ENCODE measurements at regions not wholly inside any gene's neighbourhood (a gene's known extent, or its start where the extent isn't known, plus 50 kb on each side); places are given as distances from the start of the nearest gene placed in this dataset.

- POLR2A ChIA-PET: no interaction called here
- no peak for DNase-seq (ENCODE audit: low read depth, low spot score)
- no peak for TF ChIP-seq CTCF (IDR thresholded peaks at IDR 0.05; ENCODE audit: low read depth, low read length)
- CTCF ChIA-PET: no interaction called here
- no peak overlapping the region for H3K4me3 ChIP-seq (ENCODE audit: low read depth, low read length)
- H3K27me3 ChIP-seq (ENCODE audit: control insufficient read depth, insufficient read depth, low read length): no peaks in the 10 kb centered on the region
- peak overlapping the region; percentile 11 for H3K27ac ChIP-seq (ENCODE audit: low read depth, low read length)
- H3K9me3 ChIP-seq (ENCODE audit: control insufficient read depth, insufficient read depth, low read length): no peaks in the 10 kb centered on the region
Measured at GRCh38 chr21:28421716-28422524, 570.8 kb downstream of the LTN1 start.

- Histone ChIP-seq H3K4me3 (ENCODE audit: low read depth, low read length) (no peak overlapping the region), H3K9me3 (ENCODE audit: control insufficient read depth, insufficient read depth, low read length) (no peaks in the 10 kb centered on the region), H3K27ac (ENCODE audit: low read depth, low read length) (no peak overlapping the region), H3K27me3 (ENCODE audit: control insufficient read depth, insufficient read depth, low read length) (no peaks in the 10 kb centered on the region)
- no peak for DNase-seq (ENCODE audit: low read depth, low spot score)
- TF ChIP-seq CTCF (IDR thresholded peaks at IDR 0.05; ENCODE audit: low read depth, low read length): no peak
- ChIA-PET POLR2A (no interaction called here), CTCF (interaction anchor here (0.6 kb wide), 1 partner anchor 326 kb away, joined by 3 read pairs; no protein-coding TSS in a partner anchor)
Measured at GRCh38 chr21:28419811-28420210, 572.9 kb downstream of the LTN1 start.

- peak; percentile 56 for DNase-seq (ENCODE audit: low read depth, low spot score)
- POLR2A ChIA-PET: no interaction called here
- Histone ChIP-seq H3K9me3 (ENCODE audit: control insufficient read depth, insufficient read depth, low read length) (no peaks in the 10 kb centered on the region), H3K27ac (ENCODE audit: low read depth, low read length) (peak overlapping the region; percentile 32), H3K4me3 (ENCODE audit: low read depth, low read length) (no peak overlapping the region), H3K27me3 (ENCODE audit: control insufficient read depth, insufficient read depth, low read length) (no peaks in the 10 kb centered on the region)
- TF ChIP-seq CTCF (IDR thresholded peaks at IDR 0.05; ENCODE audit: low read depth, low read length): no peak
- CTCF ChIA-PET: interaction anchor here (0.6 to 1.3 kb wide), 2 partner anchors 103 to 327 kb away, joined by 3 read pairs; no protein-coding TSS in a partner anchor
Measured at GRCh38 chr21:28418726-28419514, 573.8 kb downstream of the LTN1 start.

GRCh38 chr21:28410256-28410655 lies 582.4 kb downstream of the LTN1 start:
- no peak for DNase-seq (ENCODE audit: low read depth, low spot score)
- TF ChIP-seq CTCF (IDR thresholded peaks at IDR 0.05; ENCODE audit: low read depth, low read length): no peak
- Histone ChIP-seq H3K9me3 (ENCODE audit: control insufficient read depth, insufficient read depth, low read length) (no peaks in the 10 kb centered on the region), H3K4me3 (ENCODE audit: low read depth, low read length) (no peak overlapping the region), H3K27ac (ENCODE audit: low read depth, low read length) (no peak overlapping the region), H3K27me3 (ENCODE audit: control insufficient read depth, insufficient read depth, low read length) (no peaks in the 10 kb centered on the region)
- ChIA-PET CTCF (no interaction called here), POLR2A (no interaction called here)

- ChIA-PET CTCF (no interaction called here), POLR2A (interaction anchor here (0.6 to 1.0 kb wide), 3 partner anchors 10 to 420 kb away, joined by 4 to 5 read pairs (median 4); no protein-coding TSS in a partner anchor)
- no peak for DNase-seq (ENCODE audit: low read depth, low spot score)
- no peak for TF ChIP-seq CTCF (IDR thresholded peaks at IDR 0.05; ENCODE audit: low read depth, low read length)
- H3K27me3 ChIP-seq (ENCODE audit: control insufficient read depth, insufficient read depth, low read length): no peaks in the 10 kb centered on the region
- H3K4me3 ChIP-seq (ENCODE audit: low read depth, low read length): no peak overlapping the region
- H3K27ac ChIP-seq (ENCODE audit: low read depth, low read length): no peak overlapping the region
- no peaks in the 10 kb centered on the region; the same call in 1 of the 2 replicates for H3K9me3 ChIP-seq (ENCODE audit: control insufficient read depth, insufficient read depth, low read length)
Measured at GRCh38 chr21:28402616-28402989, 590.1 kb downstream of the LTN1 start.
